Osteocyte (in vitro differentiated cells): ENCODE measurements at regions not wholly inside any gene's neighbourhood (a gene's known extent, or its start where the extent isn't known, plus 50 kb on each side); places are given as distances from the start of the nearest gene placed in this dataset.

Experiments used
- DNase-seq: peaks from one replicate; pipeline ENCODE4 v3.0.0; 2021; ENCODE audit warnings: mixed read lengths; ENCODE audit not compliant: unreplicated experiment; ENCODE audit errors: extremely low spot score
- H3K27ac Mint-ChIP-seq: one replicate; pipeline ENCODE4 v1.8.0; 2021; ENCODE audit warnings: mild to moderate bottlenecking, mixed read lengths; ENCODE audit not compliant: unreplicated experiment
- H3K27me3 Mint-ChIP-seq: one replicate; pipeline ENCODE4 v1.8.0; 2021; ENCODE audit warnings: mixed read lengths; ENCODE audit not compliant: unreplicated experiment
- H3K36me3 Mint-ChIP-seq: one replicate; pipeline ENCODE4 v1.8.0; 2021; ENCODE audit warnings: mixed read lengths; ENCODE audit not compliant: unreplicated experiment
- H3K4me1 Mint-ChIP-seq: one replicate; pipeline ENCODE4 v1.8.0; 2021; ENCODE audit warnings: mixed read lengths; ENCODE audit not compliant: unreplicated experiment
- H3K4me3 Mint-ChIP-seq: one replicate; pipeline ENCODE4 v1.8.0; 2021; ENCODE audit warnings: mild to moderate bottlenecking, moderate library complexity, mixed read lengths; ENCODE audit not compliant: unreplicated experiment
- H3K9me3 Mint-ChIP-seq: one replicate; pipeline ENCODE4 v1.8.0; 2021; ENCODE audit warnings: mixed read lengths; ENCODE audit not compliant: unreplicated experiment
- TF ChIP-seq, protein P1 (sequence below): fragments of 200-600 bp; sonication (generic); IDR thresholded peaks from 2 replicates; pipeline ENCODE4 v1.5.0; 2021; ENCODE audit warnings: antibody characterized with exemption, mild to moderate bottlenecking, moderate library complexity

DNA sequence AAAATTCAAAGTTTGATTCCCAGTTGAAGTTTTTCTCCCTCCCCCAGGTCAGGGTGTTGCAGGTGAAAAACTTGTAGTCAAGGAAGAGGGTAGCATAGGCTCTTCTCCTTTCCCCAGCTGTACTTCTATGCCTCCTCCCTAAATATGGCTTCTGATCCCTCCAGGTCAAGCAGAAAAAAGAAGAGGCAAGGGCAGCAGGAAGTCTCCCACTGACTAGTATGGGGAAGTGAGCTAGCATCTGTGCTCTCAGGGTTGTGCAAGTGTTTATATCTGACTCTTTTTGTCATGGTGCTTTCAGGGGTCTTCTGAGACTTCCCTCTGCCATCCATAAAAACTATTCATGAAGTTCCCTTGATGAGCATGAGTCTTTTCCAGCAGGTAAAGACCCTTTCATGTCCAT is 76.0 kb downstream of the ATPSCKMT start:
- TF ChIP-seq, protein P1, sequence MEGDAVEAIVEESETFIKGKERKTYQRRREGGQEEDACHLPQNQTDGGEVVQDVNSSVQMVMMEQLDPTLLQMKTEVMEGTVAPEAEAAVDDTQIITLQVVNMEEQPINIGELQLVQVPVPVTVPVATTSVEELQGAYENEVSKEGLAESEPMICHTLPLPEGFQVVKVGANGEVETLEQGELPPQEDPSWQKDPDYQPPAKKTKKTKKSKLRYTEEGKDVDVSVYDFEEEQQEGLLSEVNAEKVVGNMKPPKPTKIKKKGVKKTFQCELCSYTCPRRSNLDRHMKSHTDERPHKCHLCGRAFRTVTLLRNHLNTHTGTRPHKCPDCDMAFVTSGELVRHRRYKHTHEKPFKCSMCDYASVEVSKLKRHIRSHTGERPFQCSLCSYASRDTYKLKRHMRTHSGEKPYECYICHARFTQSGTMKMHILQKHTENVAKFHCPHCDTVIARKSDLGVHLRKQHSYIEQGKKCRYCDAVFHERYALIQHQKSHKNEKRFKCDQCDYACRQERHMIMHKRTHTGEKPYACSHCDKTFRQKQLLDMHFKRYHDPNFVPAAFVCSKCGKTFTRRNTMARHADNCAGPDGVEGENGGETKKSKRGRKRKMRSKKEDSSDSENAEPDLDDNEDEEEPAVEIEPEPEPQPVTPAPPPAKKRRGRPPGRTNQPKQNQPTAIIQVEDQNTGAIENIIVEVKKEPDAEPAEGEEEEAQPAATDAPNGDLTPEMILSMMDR = no peak
- peaks cover under 1% of the 10 kb centered on the region for H3K27me3 Mint-ChIP-seq

DNA sequence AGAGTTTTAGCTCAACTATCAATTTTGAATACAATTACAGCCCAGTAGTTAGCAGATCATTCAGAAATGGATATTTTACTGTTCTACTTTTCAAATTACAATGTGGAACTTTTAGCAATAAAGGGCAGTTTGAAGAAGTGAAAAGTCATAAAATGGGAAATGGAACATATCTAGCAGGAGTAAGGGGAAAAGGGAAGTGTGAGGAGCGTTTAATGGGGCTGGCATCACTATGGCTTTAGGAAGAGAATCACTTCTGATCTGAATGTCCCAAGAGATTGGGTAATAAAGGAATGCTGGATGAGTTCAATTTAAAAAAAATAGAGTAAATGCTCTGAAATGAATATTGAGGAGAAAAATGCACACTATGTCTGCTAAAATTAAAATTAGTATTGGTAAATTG is 77.4 kb downstream of the ATPSCKMT start:
- TF ChIP-seq, protein P1 = no peak
- H3K4me1 Mint-ChIP-seq = no peaks in the 10 kb centered on the region
- peaks cover 3% of the 10 kb centered on the region for H3K9me3 Mint-ChIP-seq
- no peak for DNase-seq
- H3K27me3 Mint-ChIP-seq = no peaks in the 10 kb centered on the region
- H3K27ac Mint-ChIP-seq = no peak overlapping the region
- no peaks in the 10 kb centered on the region for H3K36me3 Mint-ChIP-seq
- no peak overlapping the region for H3K4me3 Mint-ChIP-seq

More for the DNA sequence above, 76.0 kb downstream of the ATPSCKMT start:
- Mint-ChIP-seq H3K4me1 (no peaks in the 10 kb centered on the region), H3K36me3 (no peaks in the 10 kb centered on the region), H3K9me3 (peaks cover 4% of the 10 kb centered on the region), H3K4me3 (no peak overlapping the region), H3K27ac (no peak overlapping the region)
- DNase-seq = no peak

GRCh38 chr5:10169359-10169758 is 80.3 kb downstream of the ATPSCKMT start:
- no peak overlapping the region for H3K27ac Mint-ChIP-seq
- no peak overlapping the region for H3K4me3 Mint-ChIP-seq
- H3K4me1 Mint-ChIP-seq = no peaks in the 10 kb centered on the region
- no peaks in the 10 kb centered on the region for H3K36me3 Mint-ChIP-seq
- H3K27me3 Mint-ChIP-seq = no peaks in the 10 kb centered on the region
- no peak for DNase-seq
- TF ChIP-seq, protein P1 = no peak
- peaks cover 23% of the 10 kb centered on the region for H3K9me3 Mint-ChIP-seq

DNA sequence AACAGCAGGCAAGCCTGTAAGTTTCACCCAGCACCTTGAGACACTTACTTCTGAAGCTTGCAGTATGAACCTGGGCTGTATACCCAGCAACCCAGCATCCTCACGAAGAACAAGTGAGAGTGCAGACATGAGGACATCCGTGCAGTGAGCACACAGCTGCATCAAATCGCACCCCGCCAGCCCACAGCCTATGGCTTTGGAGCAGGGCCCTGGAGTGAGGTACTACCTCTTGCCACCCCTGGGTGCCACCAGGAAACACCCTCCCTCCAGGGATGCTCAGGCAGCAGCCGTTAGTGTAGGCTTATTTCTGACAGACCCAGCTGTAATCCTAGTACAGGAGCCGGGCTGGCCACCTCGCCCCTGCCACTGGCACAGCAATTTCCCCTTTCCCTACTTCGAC is 81.4 kb downstream of the ATPSCKMT start:
- H3K36me3 Mint-ChIP-seq = no peaks in the 10 kb centered on the region
- TF ChIP-seq, protein P1 = no peak
- H3K4me3 Mint-ChIP-seq = no peak overlapping the region
- no peaks in the 10 kb centered on the region for H3K4me1 Mint-ChIP-seq
- H3K27ac Mint-ChIP-seq = no peak overlapping the region
- no peak for DNase-seq
- peaks cover 25% of the 10 kb centered on the region for H3K9me3 Mint-ChIP-seq
- no peaks in the 10 kb centered on the region for H3K27me3 Mint-ChIP-seq

- H3K9me3 Mint-ChIP-seq = peaks cover 25% of the 10 kb centered on the region
- no peaks in the 10 kb centered on the region for H3K27me3 Mint-ChIP-seq
- H3K27ac Mint-ChIP-seq = no peak overlapping the region
- no peaks in the 10 kb centered on the region for H3K4me1 Mint-ChIP-seq
- no peaks in the 10 kb centered on the region for H3K36me3 Mint-ChIP-seq
- TF ChIP-seq, protein P1 = no peak
- no peak for DNase-seq
- H3K4me3 Mint-ChIP-seq = no peak overlapping the region
Observed at GRCh38 chr5:10167806-10168205, 81.9 kb downstream of the ATPSCKMT start.
